Suppressor macrophage (primary cell): ENCODE measurements at regions not wholly inside any gene's neighbourhood (a gene's known extent, or its start where the extent isn't known, plus 50 kb on each side); places are given as distances from the start of the nearest gene placed in this dataset.

Experiments used
- DNase-seq, 4 experiments: peaks; one replicate each; pipeline ENCODE4 v3.0.0-alpha.2; 2020 to 2022

- no peak for DNase-seq
These were observed 239.5 kb downstream of the EFNB2 start for GRCh38 chr13:106295971-106296370.

DNA sequence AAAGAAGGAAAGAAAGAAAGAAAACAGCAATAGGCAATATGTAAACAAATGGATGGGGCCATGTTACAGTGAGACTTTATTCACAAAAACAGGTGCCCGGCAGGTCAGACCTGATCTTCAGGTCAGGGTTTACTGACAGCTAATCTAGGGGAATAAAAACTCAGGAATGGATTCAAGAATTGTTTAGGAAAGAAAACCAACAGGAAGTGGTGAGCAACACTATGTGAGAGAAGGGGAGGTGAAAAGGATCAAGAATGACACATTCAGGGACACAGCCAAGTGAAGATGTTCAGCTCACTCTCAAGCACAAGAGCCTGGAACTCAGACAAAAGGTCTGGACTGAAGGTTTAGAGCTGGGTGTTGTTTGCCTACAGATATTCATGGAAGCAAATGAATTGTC is 244.5 kb downstream of the EFNB2 start:
- no peak for DNase-seq

DNA sequence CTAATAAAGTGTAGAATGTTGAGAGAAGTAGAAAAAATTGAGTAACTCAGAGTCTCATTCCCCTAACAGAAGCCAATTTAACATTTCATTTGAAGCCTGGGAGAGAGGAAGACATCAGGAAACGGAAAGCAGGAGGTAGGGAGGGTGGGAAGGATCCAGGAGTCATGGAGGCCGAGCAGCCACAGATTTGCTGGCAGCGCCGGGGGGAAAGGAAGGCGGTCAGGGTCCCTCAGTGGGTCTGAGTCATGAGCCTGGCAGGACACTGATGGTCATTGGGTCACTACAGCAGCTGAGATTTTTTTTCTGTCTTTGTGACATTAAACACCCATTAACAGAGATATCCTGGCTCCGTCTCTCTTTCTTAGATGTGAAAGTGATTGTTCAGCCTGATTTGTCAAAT is 248.1 kb downstream of the EFNB2 start:
- no peak for DNase-seq

GRCh38 chr13:106286811-106287210 is 248.7 kb downstream of the EFNB2 start:
- no peak for DNase-seq

- DNase-seq = no peak
These were observed 251.1 kb downstream of the EFNB2 start for GRCh38 chr13:106284358-106284757.

GRCh38 chr13:106281426-106281825 is 254.0 kb downstream of the EFNB2 start:
- no peak for DNase-seq

GRCh38 chr13:106277484-106278154 is 257.8 kb downstream of the EFNB2 start:
- no peak for DNase-seq

DNA sequence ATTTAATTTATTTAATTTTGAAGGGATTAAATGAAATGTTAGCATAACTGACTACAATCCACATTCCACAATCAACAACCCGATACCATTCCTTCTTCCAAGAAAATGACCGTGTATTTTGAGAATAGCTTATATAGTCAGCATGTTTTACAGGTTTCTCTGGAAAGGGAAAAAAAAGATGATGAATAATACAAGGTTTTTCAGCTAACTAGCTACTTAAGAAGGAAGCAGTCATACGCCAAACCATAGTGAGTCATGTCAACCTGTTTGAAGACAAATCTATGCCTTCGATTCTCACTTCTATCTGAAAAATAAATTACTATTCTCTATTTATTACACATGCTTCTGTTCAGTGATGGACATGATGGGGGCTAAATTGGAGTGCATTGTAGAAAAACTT is 258.6 kb downstream of the EFNB2 start:
- no peak for DNase-seq

GRCh38 chr13:106275446-106276032 is 259.9 kb downstream of the EFNB2 start:
- DNase-seq = no peak

- DNase-seq = no peak
These were observed 260.8 kb downstream of the EFNB2 start for GRCh38 chr13:106274551-106275203.

DNA sequence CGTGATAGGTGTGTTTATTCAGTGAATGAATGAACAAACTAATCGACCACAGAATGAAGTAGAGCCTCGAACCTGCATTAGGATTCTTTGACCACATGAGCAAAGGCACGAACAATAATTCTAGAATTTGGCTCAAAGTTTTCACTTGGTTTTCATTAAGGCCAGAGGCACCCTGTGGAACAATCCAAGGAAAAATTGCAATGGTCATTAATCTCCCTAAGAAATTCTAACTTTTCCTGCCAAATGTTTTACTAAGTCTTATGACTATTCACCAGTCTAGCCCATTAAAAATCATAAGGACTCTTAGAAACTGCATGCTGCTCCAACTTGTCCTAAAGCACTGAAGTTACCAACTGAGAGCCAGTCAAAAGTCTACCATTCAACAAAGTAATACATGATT is 271.7 kb downstream of the EFNB2 start:
- DNase-seq = no peak

DNA sequence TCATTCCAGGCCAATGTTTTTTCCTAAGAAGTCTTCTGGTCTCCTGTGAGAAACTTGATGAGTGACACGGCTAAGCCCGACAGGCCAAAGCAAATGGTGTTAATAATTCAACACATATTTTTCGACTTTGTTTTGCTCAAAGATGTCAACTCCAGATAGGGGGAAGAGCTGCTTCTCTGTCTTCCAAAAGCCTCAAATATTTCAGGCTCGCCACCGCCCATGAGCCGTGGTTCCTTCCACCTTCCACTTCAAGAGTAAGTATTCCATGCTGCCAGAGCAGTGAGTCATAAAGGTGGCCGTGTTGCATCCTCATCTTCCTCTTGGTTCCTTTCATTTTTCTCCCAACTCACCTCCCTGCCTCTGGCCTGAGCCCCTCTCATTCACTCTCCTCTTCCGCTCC is 272.6 kb downstream of the EFNB2 start:
- no peak for DNase-seq

- DNase-seq = no peak
These were observed 274.0 kb downstream of the EFNB2 start for GRCh38 chr13:106261450-106261849.

GRCh38 chr13:106260352-106260751 is 275.1 kb downstream of the EFNB2 start:
- DNase-seq = no peak

DNA sequence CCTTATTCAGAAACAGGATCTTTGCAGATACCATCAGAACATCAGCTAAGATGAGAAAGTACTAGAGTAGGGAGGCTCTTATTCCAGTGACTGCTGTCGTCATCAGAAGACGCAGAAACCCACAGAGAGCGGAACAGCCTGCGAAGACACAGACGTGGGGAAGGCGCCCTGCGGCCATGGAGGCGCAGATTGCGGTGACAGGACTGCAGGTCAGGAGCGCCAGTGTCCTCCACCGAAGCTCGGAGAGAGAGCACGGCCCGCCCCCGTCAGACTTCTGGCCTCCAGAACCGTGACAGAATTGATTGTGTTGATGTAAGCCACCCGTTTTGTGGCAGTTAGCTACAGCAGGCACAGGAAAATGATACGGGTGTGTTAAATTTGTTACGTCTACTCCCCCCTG is 275.5 kb downstream of the EFNB2 start:
- DNase-seq = no peak

GRCh38 chr13:106246666-106247188 is 288.7 kb downstream of the EFNB2 start:
- no peak for DNase-seq

DNA sequence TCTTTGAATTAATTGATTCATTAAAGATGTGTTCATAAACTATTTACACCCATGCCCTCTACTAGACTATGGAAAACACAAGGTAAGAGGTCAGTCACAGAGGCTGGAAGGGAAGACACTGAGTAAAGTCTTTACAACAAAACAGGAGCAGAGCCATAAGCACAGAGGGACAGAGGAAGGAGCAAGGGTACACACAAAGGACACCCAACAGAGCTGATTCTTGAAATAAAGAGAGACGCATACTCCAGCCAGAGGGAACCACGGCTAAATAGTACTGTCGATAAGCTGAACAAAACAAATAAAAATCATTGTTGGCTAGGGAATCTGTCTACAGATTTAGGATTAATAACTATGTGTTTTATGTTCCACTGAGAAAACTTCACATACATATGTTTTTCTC is 289.2 kb downstream of the EFNB2 start:
- no peak for DNase-seq

DNA sequence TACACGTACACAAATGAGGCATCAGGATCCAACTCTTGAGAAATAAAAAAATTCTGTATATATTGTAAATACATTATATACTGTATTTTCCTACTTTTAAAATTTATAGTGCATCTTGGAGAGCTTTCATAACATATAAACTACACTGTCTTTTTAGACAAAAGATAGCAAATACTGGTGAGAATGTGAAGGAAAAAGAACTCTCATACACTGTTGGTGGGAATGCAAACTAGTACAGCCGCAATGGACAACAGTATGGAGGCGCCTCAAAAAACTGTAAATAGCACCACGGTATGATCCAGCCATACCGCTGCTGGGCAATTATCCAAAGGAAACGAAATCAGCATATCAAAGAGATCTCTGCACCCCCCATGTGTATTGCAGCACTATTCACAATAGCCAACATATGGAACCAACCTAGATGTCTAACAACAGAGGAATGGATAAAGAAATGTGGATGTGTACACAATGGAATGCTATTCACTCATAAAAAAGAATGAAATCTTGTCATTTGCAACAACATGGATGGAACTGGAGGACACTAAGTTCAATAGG is 292.4 kb downstream of the EFNB2 start:
- DNase-seq = no peak

- no peak for DNase-seq
These were observed 293.2 kb downstream of the EFNB2 start for GRCh38 chr13:106241974-106242953.

DNA sequence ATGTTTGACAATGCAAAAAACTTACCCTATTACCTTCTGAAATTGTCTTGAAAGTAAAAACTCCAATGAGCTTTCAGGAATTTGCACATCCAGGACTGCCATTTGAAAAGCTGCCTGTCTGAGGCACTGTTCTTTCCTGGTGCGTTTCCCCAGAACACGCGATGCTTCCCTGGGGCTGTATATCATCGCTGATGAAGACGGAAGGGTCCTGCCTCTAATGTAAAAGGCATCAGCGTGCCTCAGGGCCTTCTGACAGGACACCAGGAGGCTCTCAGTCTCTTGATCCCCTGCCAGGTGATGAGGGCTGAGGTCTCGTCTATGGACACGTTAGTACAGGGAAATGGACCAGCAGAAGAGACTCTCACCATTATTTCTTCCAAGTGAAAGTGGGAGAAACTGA is 296.8 kb downstream of the EFNB2 start:
- DNase-seq = no peak

GRCh38 chr13:106234636-106235035 is 300.8 kb downstream of the EFNB2 start:
- no peak for DNase-seq

- DNase-seq = no peak
These were observed 302.2 kb downstream of the EFNB2 start for GRCh38 chr13:106233134-106233735.
